ENCODE measurements at regions not wholly inside any gene's neighbourhood (a gene's known extent, or its start where the extent isn't known, plus 50 kb on each side); places are given as distances from the start of the nearest gene placed in this dataset.

GRCh38 chr16:7160093-7160492 is 172.6 kb upstream of the RBFOX1 start:
- Histone ChIP-seq H3K27me3 (ENCODE audit: insufficient read depth, poor library complexity, severe bottlenecking) (no peaks in the 10 kb centered on the region), H3K4me3 (ENCODE audit: severe bottlenecking) (no peak overlapping the region), H3K27ac (ENCODE audit: poor library complexity, severe bottlenecking) (no peak overlapping the region), H3K9me3 (ENCODE audit: severe bottlenecking) (no peaks in the 10 kb centered on the region), H3K36me3 (ENCODE audit: low read depth) (no peaks in the 10 kb centered on the region), H3K4me1 (ENCODE audit: insufficient read depth, poor library complexity, severe bottlenecking) (no peaks in the 10 kb centered on the region)
- ATAC-seq (ENCODE audit: low read depth) (no peak), DNase-seq (ENCODE audit: low spot score) (no peak)
- no peak for TF ChIP-seq CTCF (IDR thresholded peaks at IDR 0.05; ENCODE audit: poor library complexity, severe bottlenecking)

GRCh38 chr16:7158481-7158880 is 174.2 kb upstream of the RBFOX1 start:
- no peak for TF ChIP-seq CTCF (IDR thresholded peaks at IDR 0.05; ENCODE audit: poor library complexity, severe bottlenecking)
- no peaks in the 10 kb centered on the region for H3K9me3 ChIP-seq (ENCODE audit: severe bottlenecking)
- H3K4me1 ChIP-seq (ENCODE audit: insufficient read depth, poor library complexity, severe bottlenecking): no peaks in the 10 kb centered on the region
- no peak overlapping the region for H3K4me3 ChIP-seq (ENCODE audit: severe bottlenecking)
- H3K36me3 ChIP-seq (ENCODE audit: low read depth): no peaks in the 10 kb centered on the region
- ATAC-seq (ENCODE audit: low read depth): no peak
- H3K27me3 ChIP-seq (ENCODE audit: insufficient read depth, poor library complexity, severe bottlenecking): no peaks in the 10 kb centered on the region
- no peak overlapping the region for H3K27ac ChIP-seq (ENCODE audit: poor library complexity, severe bottlenecking)
- no peak for DNase-seq (ENCODE audit: low spot score)

GRCh38 chr16:7150230-7150629 is 182.4 kb upstream of the RBFOX1 start:
- Histone ChIP-seq H3K27me3 (ENCODE audit: insufficient read depth, poor library complexity, severe bottlenecking) (no peaks in the 10 kb centered on the region), H3K4me1 (ENCODE audit: insufficient read depth, poor library complexity, severe bottlenecking) (no peaks in the 10 kb centered on the region), H3K36me3 (ENCODE audit: low read depth) (no peaks in the 10 kb centered on the region), H3K27ac (ENCODE audit: poor library complexity, severe bottlenecking) (no peak overlapping the region), H3K4me3 (ENCODE audit: severe bottlenecking) (no peak overlapping the region), H3K9me3 (ENCODE audit: severe bottlenecking) (no peaks in the 10 kb centered on the region)
- TF ChIP-seq CTCF (IDR thresholded peaks at IDR 0.05; ENCODE audit: poor library complexity, severe bottlenecking): no peak
- ATAC-seq (ENCODE audit: low read depth) (no peak), DNase-seq (ENCODE audit: low spot score) (no peak)

- Histone ChIP-seq H3K4me3 (ENCODE audit: severe bottlenecking) (no peak overlapping the region), H3K9me3 (ENCODE audit: severe bottlenecking) (no peaks in the 10 kb centered on the region), H3K36me3 (ENCODE audit: low read depth) (no peaks in the 10 kb centered on the region), H3K4me1 (ENCODE audit: insufficient read depth, poor library complexity, severe bottlenecking) (no peaks in the 10 kb centered on the region), H3K27me3 (ENCODE audit: insufficient read depth, poor library complexity, severe bottlenecking) (no peaks in the 10 kb centered on the region), H3K27ac (ENCODE audit: poor library complexity, severe bottlenecking) (no peak overlapping the region)
- no peak for TF ChIP-seq CTCF (IDR thresholded peaks at IDR 0.05; ENCODE audit: poor library complexity, severe bottlenecking)
- no peak for ATAC-seq (ENCODE audit: low read depth)
- no peak for DNase-seq (ENCODE audit: low spot score)
Observed at GRCh38 chr16:7148606-7149005, 184.0 kb upstream of the RBFOX1 start.

GRCh38 chr16:7140899-7141298 is 191.7 kb upstream of the RBFOX1 start:
- no peaks in the 10 kb centered on the region for H3K36me3 ChIP-seq (ENCODE audit: low read depth)
- H3K9me3 ChIP-seq (ENCODE audit: severe bottlenecking): no peaks in the 10 kb centered on the region
- no peak overlapping the region for H3K4me3 ChIP-seq (ENCODE audit: severe bottlenecking)
- DNase-seq (ENCODE audit: low spot score): no peak
- no peak for ATAC-seq (ENCODE audit: low read depth)
- no peaks in the 10 kb centered on the region for H3K4me1 ChIP-seq (ENCODE audit: insufficient read depth, poor library complexity, severe bottlenecking)
- no peak overlapping the region for H3K27ac ChIP-seq (ENCODE audit: poor library complexity, severe bottlenecking)
- H3K27me3 ChIP-seq (ENCODE audit: insufficient read depth, poor library complexity, severe bottlenecking): no peaks in the 10 kb centered on the region
- TF ChIP-seq CTCF (IDR thresholded peaks at IDR 0.05; ENCODE audit: poor library complexity, severe bottlenecking): no peak
